Stimulated activated memory B cell treated with anti-CD40 and anti-IgM and Interleukin-4, amounts not matched to agents 10 μg/mL and 1 μg/mL and 100 μg/mL, for 72 hours (primary cell): ENCODE measurements at regions not wholly inside any gene's neighbourhood (a gene's known extent, or its start where the extent isn't known, plus 50 kb on each side); places are given as distances from the start of the nearest gene placed in this dataset.

ENCODE experiments used
- ATAC-seq: fragments of 150-1000 bp; cut with Tn5 transposase; 2 replicates; pipeline ENCODE4 v1.10.0; 2021
- H3K27ac Mint-ChIP-seq: one replicate; pipeline ENCODE4 v1.8.0; 2022; ENCODE audit warnings: mild to moderate bottlenecking, mixed read lengths
- H3K27me3 Mint-ChIP-seq: one replicate; pipeline ENCODE4 v1.8.0; 2022; ENCODE audit warnings: mixed read lengths
- H3K36me3 Mint-ChIP-seq: one replicate; pipeline ENCODE4 v1.8.0; 2022; ENCODE audit warnings: mixed read lengths
- H3K4me1 Mint-ChIP-seq: one replicate; pipeline ENCODE4 v1.8.0; 2022; ENCODE audit warnings: mixed read lengths
- H3K4me3 Mint-ChIP-seq: one replicate; pipeline ENCODE4 v1.8.0; 2022; ENCODE audit warnings: mild to moderate bottlenecking, moderate library complexity, mixed read lengths
- H3K9me3 Mint-ChIP-seq: one replicate; pipeline ENCODE4 v1.8.0; 2022; ENCODE audit warnings: mixed read lengths

- H3K27ac Mint-ChIP-seq = no peak overlapping the region
- H3K4me3 Mint-ChIP-seq = no peak overlapping the region
- no peaks in the 10 kb centered on the region for H3K9me3 Mint-ChIP-seq
- H3K27me3 Mint-ChIP-seq = no peaks in the 10 kb centered on the region
- no peak for ATAC-seq
- H3K4me1 Mint-ChIP-seq = no peaks in the 10 kb centered on the region
- no peaks in the 10 kb centered on the region for H3K36me3 Mint-ChIP-seq
Measured at GRCh38 chr2:67232936-67233335, 164.2 kb upstream of the ETAA1 start.

GRCh38 chr2:67234440-67234839 lies 162.7 kb upstream of the ETAA1 start:
- H3K4me1 Mint-ChIP-seq = no peaks in the 10 kb centered on the region
- H3K9me3 Mint-ChIP-seq = no peaks in the 10 kb centered on the region
- H3K27me3 Mint-ChIP-seq = no peaks in the 10 kb centered on the region
- no peak overlapping the region for H3K27ac Mint-ChIP-seq
- no peak overlapping the region for H3K4me3 Mint-ChIP-seq
- no peaks in the 10 kb centered on the region for H3K36me3 Mint-ChIP-seq
- no peak for ATAC-seq

DNA sequence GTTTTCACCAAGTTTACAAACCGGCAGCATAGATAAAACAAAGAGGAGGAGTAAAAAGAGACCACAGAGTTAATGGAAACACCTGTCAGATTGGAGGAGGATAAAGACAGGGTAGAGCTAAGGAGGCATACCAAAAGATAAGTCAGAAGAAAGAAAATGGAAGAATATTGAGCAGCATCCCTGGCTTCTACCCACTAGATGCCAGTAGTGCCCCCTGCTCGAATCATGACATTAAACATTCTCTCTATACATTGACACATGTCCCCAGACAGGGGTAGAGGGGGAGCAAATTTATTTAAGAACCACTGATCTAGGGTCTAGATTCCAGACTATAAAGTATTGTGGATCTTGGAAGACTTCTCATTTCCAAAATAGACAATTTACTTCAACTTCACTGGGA lies 159.8 kb upstream of the ETAA1 start:
- no peaks in the 10 kb centered on the region for H3K4me1 Mint-ChIP-seq
- no peaks in the 10 kb centered on the region for H3K27me3 Mint-ChIP-seq
- no peak overlapping the region for H3K27ac Mint-ChIP-seq
- H3K36me3 Mint-ChIP-seq = no peaks in the 10 kb centered on the region
- H3K4me3 Mint-ChIP-seq = no peak overlapping the region
- no peak for ATAC-seq
- no peaks in the 10 kb centered on the region for H3K9me3 Mint-ChIP-seq

DNA sequence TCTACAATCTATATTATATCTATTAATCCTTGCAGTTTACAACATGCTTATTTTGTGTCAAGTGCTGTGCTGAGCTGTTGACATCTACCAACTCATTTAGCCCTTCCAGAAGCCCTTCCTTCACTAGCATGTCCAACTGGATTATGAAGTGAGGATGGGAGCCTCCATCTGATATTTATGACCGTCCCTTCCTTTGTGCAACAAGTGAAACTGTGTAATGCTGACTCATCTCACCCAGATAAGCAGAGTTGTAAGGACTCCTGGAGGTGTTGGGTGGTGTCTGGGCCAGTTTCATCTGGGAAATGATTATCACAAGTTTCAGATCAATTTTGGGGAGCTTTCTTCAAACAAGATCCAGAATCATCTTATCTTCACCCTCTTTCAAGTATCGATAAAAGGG lies 156.6 kb upstream of the ETAA1 start:
- Mint-ChIP-seq H3K36me3 (no peaks in the 10 kb centered on the region), H3K4me1 (no peaks in the 10 kb centered on the region), H3K4me3 (no peak overlapping the region), H3K9me3 (no peaks in the 10 kb centered on the region), H3K27me3 (no peaks in the 10 kb centered on the region), H3K27ac (no peak overlapping the region)
- no peak for ATAC-seq

GRCh38 chr2:67241453-67241852 lies 155.7 kb upstream of the ETAA1 start:
- Mint-ChIP-seq H3K36me3 (no peaks in the 10 kb centered on the region), H3K9me3 (no peaks in the 10 kb centered on the region), H3K27me3 (no peaks in the 10 kb centered on the region), H3K27ac (no peak overlapping the region), H3K4me1 (no peaks in the 10 kb centered on the region), H3K4me3 (no peak overlapping the region)
- no peak for ATAC-seq

DNA sequence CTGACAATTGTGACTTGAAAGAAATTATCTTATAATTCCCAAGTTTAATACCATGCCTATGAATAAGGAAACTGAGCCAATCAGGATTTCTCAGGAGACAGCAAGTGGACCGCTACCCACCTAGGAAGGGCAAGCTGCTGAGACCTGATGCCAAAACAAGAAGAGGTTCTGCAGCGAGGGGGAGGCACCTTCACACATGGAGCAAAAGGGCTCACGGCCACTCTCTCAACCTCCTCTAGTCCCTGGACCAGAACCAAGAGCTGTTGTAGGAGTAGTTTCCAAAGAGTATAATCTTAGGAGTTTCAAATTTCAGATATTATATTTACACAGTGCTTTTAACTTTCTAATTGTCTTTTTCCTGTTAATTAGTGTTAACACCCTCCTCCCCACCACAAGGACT lies 154.7 kb upstream of the ETAA1 start:
- no peaks in the 10 kb centered on the region for H3K4me1 Mint-ChIP-seq
- no peak for ATAC-seq
- no peaks in the 10 kb centered on the region for H3K36me3 Mint-ChIP-seq
- no peaks in the 10 kb centered on the region for H3K9me3 Mint-ChIP-seq
- no peaks in the 10 kb centered on the region for H3K27me3 Mint-ChIP-seq
- no peak overlapping the region for H3K27ac Mint-ChIP-seq
- H3K4me3 Mint-ChIP-seq = no peak overlapping the region

- H3K27ac Mint-ChIP-seq = no peak overlapping the region
- no peak overlapping the region for H3K4me3 Mint-ChIP-seq
- no peak for ATAC-seq
- H3K36me3 Mint-ChIP-seq = no peaks in the 10 kb centered on the region
- H3K4me1 Mint-ChIP-seq = no peaks in the 10 kb centered on the region
- no peaks in the 10 kb centered on the region for H3K9me3 Mint-ChIP-seq
- no peaks in the 10 kb centered on the region for H3K27me3 Mint-ChIP-seq
Measured at GRCh38 chr2:67243919-67244318, 153.2 kb upstream of the ETAA1 start.

DNA sequence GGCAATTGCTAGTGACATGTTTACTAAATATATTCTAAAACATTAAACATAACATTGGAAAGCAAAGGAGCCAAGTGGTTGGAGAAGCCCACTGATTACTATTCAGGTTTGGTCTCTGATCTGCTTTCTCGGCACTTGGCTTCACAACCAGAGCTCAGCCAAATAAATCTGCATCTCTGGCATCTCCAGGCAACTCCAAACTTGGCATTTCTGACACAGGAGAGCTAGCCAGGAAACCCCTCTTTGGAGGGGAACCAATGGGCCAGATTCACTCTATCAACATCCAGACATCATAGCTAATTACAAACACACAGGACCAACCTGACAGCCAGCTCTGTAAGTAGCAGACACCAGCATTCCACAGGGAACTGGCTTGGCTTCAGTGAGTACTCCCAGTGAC lies 150.3 kb upstream of the ETAA1 start:
- Mint-ChIP-seq H3K4me3 (no peak overlapping the region), H3K36me3 (no peaks in the 10 kb centered on the region), H3K27ac (no peak overlapping the region), H3K4me1 (no peaks in the 10 kb centered on the region), H3K9me3 (no peaks in the 10 kb centered on the region), H3K27me3 (no peaks in the 10 kb centered on the region)
- ATAC-seq = no peak

- ATAC-seq = no peak
- Mint-ChIP-seq H3K4me1 (no peaks in the 10 kb centered on the region), H3K36me3 (no peaks in the 10 kb centered on the region), H3K27ac (no peak overlapping the region), H3K9me3 (no peaks in the 10 kb centered on the region), H3K27me3 (peaks cover 9% of the 10 kb centered on the region), H3K4me3 (no peak overlapping the region)
Measured at GRCh38 chr2:67251741-67252140, 145.4 kb upstream of the ETAA1 start.

DNA sequence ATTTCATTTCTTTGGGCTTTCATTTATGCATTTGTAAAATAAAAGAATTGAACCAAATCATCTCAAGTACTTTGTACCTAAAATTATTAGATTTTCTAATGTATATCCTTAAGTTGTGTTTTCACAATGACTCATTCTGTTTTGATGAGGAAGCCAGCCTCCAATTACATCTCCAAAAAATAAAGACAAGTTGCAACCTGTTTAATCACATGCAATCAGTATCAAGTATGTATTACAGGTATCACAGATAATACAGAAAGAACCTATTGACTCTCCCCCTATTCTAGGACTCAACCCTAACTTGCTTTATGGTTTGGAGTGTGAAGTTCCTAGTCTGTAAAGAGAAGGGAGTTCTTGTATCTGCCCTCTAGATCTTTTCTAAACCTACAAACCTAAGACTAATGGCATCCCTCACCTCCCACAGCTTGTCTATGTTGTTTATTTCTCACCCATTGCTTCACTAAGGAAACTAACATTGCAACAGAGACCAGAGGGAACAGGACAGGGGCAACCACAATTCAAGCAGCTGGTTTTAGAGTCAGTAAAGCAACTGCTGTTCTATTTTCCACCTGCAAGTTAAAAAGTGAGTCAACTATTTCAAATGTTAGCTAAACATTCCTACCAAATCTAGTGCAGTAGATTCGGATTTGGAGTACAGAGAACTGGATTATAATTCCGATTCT lies 141.1 kb upstream of the ETAA1 start:
- Mint-ChIP-seq H3K4me3 (no peak overlapping the region), H3K9me3 (no peaks in the 10 kb centered on the region), H3K27ac (no peak overlapping the region), H3K4me1 (no peaks in the 10 kb centered on the region), H3K27me3 (peaks cover 9% of the 10 kb centered on the region), H3K36me3 (no peaks in the 10 kb centered on the region)
- ATAC-seq = no peak

GRCh38 chr2:67256892-67257291 lies 140.2 kb upstream of the ETAA1 start:
- Mint-ChIP-seq H3K27ac (no peak overlapping the region), H3K4me1 (no peaks in the 10 kb centered on the region), H3K36me3 (no peaks in the 10 kb centered on the region), H3K4me3 (no peak overlapping the region), H3K27me3 (peaks cover 9% of the 10 kb centered on the region), H3K9me3 (no peaks in the 10 kb centered on the region)
- no peak for ATAC-seq

GRCh38 chr2:67258122-67258521 lies 139.0 kb upstream of the ETAA1 start:
- Mint-ChIP-seq H3K27me3 (peaks cover 9% of the 10 kb centered on the region), H3K4me1 (no peaks in the 10 kb centered on the region), H3K4me3 (no peak overlapping the region), H3K27ac (no peak overlapping the region), H3K9me3 (no peaks in the 10 kb centered on the region), H3K36me3 (no peaks in the 10 kb centered on the region)
- ATAC-seq = no peak

DNA sequence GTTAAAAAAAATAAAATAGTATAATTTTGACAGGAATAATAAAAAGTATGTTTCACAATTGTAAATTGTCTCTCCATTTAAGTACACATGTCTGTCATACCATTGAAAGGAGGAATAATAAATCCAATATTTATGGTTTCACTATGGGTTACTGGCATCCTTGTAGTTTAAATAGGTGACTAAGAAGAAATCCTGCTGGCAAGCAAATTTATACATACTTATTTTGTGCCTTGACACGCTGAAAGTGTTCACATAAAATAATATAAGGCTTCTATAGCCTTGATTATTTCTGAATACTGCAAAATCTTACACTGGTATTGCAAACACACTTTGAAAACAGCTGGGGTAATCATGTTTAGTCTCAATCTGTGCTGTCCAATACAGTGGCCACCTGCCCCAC lies 138.3 kb upstream of the ETAA1 start:
- H3K36me3 Mint-ChIP-seq = no peaks in the 10 kb centered on the region
- ATAC-seq = no peak
- H3K27ac Mint-ChIP-seq = no peak overlapping the region
- no peaks in the 10 kb centered on the region for H3K4me1 Mint-ChIP-seq
- H3K9me3 Mint-ChIP-seq = no peaks in the 10 kb centered on the region
- peaks cover 7% of the 10 kb centered on the region for H3K27me3 Mint-ChIP-seq
- H3K4me3 Mint-ChIP-seq = no peak overlapping the region

DNA sequence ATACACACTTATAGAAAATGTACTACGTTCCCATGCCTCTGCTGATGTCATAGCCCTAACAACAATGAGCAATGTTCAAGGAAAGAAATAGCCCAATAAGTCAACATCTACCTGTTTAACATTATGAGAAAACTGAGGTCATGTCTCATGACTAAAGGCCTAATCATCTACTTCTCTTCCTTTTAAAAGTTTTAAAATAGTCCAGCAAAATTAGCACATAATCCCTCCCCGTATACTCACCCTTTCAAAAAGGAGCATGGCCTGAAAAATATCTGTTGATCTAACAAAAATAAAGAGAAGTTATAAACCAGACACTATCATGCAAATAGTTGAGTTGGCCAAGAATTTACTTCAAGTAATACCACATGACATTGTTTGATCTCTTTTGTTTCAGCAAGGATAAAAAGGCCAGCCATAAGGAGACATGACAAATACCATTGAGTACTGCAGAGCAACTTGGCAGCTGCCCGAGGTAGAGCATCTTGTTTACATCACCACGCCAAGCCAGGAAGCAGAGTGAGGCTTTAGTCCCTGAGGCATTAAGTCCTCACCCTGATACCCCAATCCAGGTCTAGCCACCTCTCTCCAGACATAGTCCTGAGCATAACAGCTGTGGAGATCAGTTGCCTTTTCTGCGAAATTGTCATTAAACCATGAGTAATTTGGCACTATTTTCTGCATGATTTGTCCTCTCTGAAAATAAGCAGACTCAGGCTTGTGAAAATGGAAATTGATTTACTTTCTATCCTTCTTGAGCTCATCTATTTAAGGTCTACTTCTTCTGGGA lies 137.4 kb upstream of the ETAA1 start:
- H3K9me3 Mint-ChIP-seq = no peaks in the 10 kb centered on the region
- no peak overlapping the region for H3K4me3 Mint-ChIP-seq
- ATAC-seq = no peak
- no peaks in the 10 kb centered on the region for H3K4me1 Mint-ChIP-seq
- no peak overlapping the region for H3K27ac Mint-ChIP-seq
- H3K36me3 Mint-ChIP-seq = no peaks in the 10 kb centered on the region
- no peaks in the 10 kb centered on the region for H3K27me3 Mint-ChIP-seq

DNA sequence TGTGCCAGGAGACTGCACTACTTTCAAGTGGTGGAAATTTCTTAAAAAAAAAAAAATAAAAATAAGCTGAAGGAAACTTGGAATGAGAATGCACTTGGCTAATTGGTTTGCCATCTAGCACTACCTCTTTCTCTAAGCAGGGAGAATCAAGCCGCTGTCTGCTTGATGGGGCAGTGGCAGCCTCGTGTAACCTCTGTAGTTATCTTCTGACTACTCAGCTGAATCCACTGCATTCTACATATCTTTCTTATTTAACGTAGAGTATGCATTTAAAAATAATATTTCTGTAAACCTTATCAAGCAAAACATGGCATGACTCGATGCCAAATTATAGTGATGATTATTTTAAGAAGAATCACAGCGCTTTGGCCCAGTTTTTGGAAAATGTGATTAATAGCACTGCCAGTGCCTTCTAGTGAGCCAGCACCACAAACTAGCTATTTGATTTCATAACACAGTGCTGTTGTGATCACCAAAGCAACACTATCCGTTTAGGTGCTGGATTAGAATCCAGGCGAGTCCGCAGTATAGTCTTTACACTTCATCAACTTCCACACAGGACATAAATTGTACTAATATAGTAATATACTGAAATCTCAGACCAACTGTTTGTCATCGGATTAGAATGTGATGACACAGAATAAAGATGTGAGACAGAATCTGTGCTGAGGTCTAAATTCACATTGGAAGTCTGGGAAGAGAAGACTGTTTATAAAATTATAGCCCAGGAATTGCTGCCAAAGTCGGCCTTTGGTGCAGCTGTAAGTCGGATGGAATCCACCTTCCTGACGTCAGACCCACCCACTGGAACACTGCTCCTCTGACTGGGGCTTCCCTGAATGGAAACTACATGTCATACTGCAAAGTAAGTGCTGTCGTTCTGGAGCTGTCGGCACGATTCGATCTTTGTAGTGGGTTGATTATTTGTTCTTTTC lies 136.5 kb upstream of the ETAA1 start:
- ATAC-seq = no peak
- H3K27ac Mint-ChIP-seq = no peak overlapping the region
- no peak overlapping the region for H3K4me3 Mint-ChIP-seq

More for the DNA sequence above, 136.5 kb upstream of the ETAA1 start:
- no peaks in the 10 kb centered on the region for H3K36me3 Mint-ChIP-seq
- H3K4me1 Mint-ChIP-seq = no peaks in the 10 kb centered on the region
- no peaks in the 10 kb centered on the region for H3K9me3 Mint-ChIP-seq
- no peaks in the 10 kb centered on the region for H3K27me3 Mint-ChIP-seq
